Stimulated activated memory B cell treated with anti-CD40 and anti-IgM and Interleukin-4, amounts not matched to agents 10 μg/mL and 1 μg/mL and 100 μg/mL, for 72 hours (primary cell): ENCODE measurements at regions not wholly inside any gene's neighbourhood (a gene's known extent, or its start where the extent isn't known, plus 50 kb on each side); places are given as distances from the start of the nearest gene placed in this dataset.

Experiments
- ATAC-seq: fragments of 150-1000 bp; cut with Tn5 transposase; 2 replicates; pipeline ENCODE4 v1.10.0; 2021
- H3K27ac Mint-ChIP-seq: one replicate; pipeline ENCODE4 v1.8.0; 2022; ENCODE audit warnings: mild to moderate bottlenecking, mixed read lengths
- H3K27me3 Mint-ChIP-seq: one replicate; pipeline ENCODE4 v1.8.0; 2022; ENCODE audit warnings: mixed read lengths
- H3K36me3 Mint-ChIP-seq: one replicate; pipeline ENCODE4 v1.8.0; 2022; ENCODE audit warnings: mixed read lengths
- H3K4me1 Mint-ChIP-seq: one replicate; pipeline ENCODE4 v1.8.0; 2022; ENCODE audit warnings: mixed read lengths
- H3K4me3 Mint-ChIP-seq: one replicate; pipeline ENCODE4 v1.8.0; 2022; ENCODE audit warnings: mild to moderate bottlenecking, moderate library complexity, mixed read lengths
- H3K9me3 Mint-ChIP-seq: one replicate; pipeline ENCODE4 v1.8.0; 2022; ENCODE audit warnings: mixed read lengths

DNA sequence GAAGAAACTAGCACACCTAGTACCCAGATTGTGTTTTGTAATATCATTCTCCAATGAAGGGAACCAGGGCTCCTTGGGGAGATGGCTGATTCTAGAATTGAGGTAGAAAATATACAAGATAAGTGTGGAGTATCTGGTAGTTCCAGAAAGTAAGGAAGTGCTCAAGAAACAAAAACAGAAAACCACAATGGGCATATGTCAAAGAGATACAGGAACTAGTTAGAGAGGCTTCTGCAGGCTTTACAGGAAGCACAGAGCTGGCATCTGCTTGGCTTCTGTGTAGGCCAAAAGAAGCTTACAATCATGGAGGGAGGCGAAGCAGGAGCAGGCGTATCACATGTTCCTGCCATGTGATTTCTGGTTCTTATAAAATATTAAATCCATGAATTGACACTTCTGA, 105.7 kb upstream of the TMEM161B start:
- H3K4me3 Mint-ChIP-seq, result no peak overlapping the region
- H3K36me3 Mint-ChIP-seq, result no peaks in the 10 kb centered on the region
- no peaks in the 10 kb centered on the region for H3K9me3 Mint-ChIP-seq

DNA sequence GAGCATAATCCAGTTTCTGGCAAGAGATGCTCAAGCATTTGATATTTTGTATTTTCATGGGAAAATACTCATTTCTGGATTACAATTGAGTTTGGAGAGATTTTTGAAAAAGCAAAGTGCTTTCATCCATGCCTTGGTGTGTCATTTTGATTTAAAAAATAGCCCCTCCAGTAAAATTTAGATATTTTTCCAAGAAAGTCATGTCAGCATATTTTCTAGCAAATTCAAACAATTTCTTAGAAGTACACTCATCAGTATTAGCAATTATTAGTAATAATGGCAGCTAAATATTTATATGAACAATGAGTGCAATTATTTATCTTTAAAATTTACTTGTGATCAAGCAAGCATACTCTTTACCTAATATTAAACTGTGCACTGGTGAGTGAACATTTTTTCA, 102.2 kb upstream of the TMEM161B start:
- no peak for ATAC-seq

More for the DNA sequence above, 105.7 kb upstream of the TMEM161B start:
- no peak overlapping the region for H3K27ac Mint-ChIP-seq
- no peaks in the 10 kb centered on the region for H3K4me1 Mint-ChIP-seq
- no peak for ATAC-seq
- no peaks in the 10 kb centered on the region for H3K27me3 Mint-ChIP-seq

DNA sequence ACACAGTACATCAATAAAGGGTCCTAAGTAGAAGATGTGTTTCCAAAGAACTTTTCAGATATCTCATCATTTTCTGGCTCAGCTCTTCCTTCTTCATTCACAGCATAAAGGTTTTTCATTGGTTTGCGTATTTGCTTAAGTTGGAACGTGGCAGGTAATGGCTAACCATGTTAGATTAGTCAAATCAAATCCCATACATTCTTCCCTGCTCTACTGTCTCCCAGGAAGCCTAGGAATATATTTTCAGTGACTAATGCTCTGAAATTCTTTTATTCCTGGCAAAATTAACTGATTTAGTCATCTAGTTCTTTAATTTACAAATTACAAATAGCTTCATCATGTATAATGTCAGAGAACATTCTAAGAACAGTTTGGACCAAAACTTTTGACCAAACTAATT, 99.6 kb upstream of the TMEM161B start:
- no peak for ATAC-seq
- Mint-ChIP-seq H3K36me3 (no peaks in the 10 kb centered on the region), H3K27me3 (no peaks in the 10 kb centered on the region), H3K4me1 (no peaks in the 10 kb centered on the region), H3K27ac (no peak overlapping the region), H3K9me3 (no peaks in the 10 kb centered on the region), H3K4me3 (no peak overlapping the region)

More for the DNA sequence above, 102.2 kb upstream of the TMEM161B start:
- Mint-ChIP-seq H3K36me3 (no peaks in the 10 kb centered on the region), H3K27me3 (no peaks in the 10 kb centered on the region), H3K4me3 (no peak overlapping the region), H3K4me1 (no peaks in the 10 kb centered on the region), H3K27ac (no peak overlapping the region), H3K9me3 (no peaks in the 10 kb centered on the region)

DNA sequence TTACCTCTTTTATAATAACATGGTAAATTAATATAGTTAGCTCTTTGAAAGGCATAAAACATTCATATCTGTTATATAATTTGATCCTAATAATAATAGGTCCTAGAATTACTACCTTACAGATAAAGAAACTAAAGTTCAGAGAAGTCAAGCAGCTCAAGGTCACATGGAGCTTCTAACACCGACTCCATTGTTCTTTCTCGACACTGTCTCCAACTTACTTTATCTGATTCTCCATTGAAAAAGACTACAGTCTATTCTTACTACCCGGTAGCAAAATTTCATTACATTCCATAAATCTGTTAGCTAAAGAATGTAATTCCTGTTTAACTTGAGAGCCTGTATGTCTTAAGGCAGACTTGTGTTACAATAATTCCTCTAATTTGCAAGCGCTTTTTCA, 96.3 kb upstream of the TMEM161B start:
- Mint-ChIP-seq H3K36me3 (no peaks in the 10 kb centered on the region), H3K4me3 (no peak overlapping the region), H3K27ac (no peak overlapping the region), H3K4me1 (no peaks in the 10 kb centered on the region), H3K27me3 (no peaks in the 10 kb centered on the region), H3K9me3 (no peaks in the 10 kb centered on the region)
- ATAC-seq, result no peak

DNA sequence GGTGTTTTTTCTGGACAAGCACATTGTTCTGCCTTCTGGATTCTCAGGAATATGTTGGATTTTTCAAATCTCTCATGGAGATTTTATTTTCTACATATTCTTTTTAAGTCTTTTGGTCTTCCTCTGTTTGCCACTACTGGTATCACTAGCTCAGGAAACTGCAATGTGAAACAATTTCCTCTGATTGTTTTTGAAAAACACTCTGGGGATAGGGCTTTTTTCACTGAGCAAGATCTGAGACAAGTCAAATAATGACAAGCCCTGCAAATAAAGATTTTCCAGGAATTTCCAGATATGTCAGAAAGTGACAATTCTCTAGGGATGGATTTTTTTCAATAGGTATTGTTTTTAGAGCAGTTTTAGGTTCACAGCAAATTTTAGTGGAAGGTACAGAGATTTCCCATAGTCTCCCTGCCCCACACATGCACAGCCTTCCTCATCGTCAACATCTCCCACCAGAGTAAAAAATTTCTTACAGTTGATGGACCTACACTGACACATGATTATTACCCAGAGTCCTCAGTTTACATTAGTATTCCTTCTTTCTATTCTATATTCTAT, 86.9 kb upstream of the TMEM161B start:
- no peak overlapping the region for H3K27ac Mint-ChIP-seq
- H3K4me3 Mint-ChIP-seq, result no peak overlapping the region
- ATAC-seq, result no peak
- no peaks in the 10 kb centered on the region for H3K36me3 Mint-ChIP-seq
- peaks cover 8% of the 10 kb centered on the region for H3K27me3 Mint-ChIP-seq
- no peaks in the 10 kb centered on the region for H3K9me3 Mint-ChIP-seq
- H3K4me1 Mint-ChIP-seq, result no peaks in the 10 kb centered on the region

DNA sequence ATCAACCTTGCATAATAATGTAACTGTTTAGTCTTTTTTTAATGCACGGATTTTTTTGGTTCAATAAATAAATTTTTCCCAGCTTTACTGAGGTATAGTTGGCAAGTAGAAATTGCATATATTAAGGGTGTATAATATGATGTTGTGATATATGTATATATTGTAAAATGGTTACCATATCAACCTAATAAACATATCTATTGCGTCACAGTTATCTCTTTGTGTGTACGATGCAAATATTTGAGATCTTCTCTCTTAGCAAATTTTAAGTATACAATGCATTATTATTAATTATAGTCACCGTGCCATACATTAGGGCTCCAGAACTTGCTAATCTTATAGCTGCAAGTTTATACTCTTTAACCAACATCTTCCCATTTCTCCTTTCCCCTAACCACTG, 57.2 kb upstream of the TMEM161B start:
- H3K27me3 Mint-ChIP-seq, result no peaks in the 10 kb centered on the region
- H3K27ac Mint-ChIP-seq, result no peak overlapping the region

DNA sequence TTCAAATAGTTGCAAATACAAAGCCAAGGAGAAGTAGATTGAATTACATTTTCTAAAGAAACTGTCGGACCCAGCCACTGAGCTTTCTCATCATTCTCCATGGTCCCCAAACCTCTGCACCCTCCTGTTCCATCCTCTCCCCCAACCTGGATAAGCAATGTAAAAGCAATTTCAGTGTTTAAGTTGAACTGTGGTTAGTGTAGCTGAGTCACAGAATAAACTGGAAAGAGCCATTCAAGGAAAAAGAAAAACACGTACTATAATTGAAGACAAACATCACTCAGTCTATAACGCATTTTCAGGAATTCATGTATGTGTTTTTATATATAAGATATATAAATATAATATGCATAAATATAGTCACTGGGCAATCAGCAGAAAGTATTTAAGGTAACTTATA, 54.1 kb upstream of the TMEM161B start:
- ATAC-seq, result no peak
- Mint-ChIP-seq H3K4me3 (no peak overlapping the region), H3K27me3 (no peaks in the 10 kb centered on the region), H3K27ac (no peak overlapping the region), H3K9me3 (no peaks in the 10 kb centered on the region), H3K4me1 (no peaks in the 10 kb centered on the region), H3K36me3 (peaks cover 5% of the 10 kb centered on the region)

More for the DNA sequence above, 57.2 kb upstream of the TMEM161B start:
- Mint-ChIP-seq H3K4me1 (no peaks in the 10 kb centered on the region), H3K4me3 (no peak overlapping the region), H3K36me3 (no peaks in the 10 kb centered on the region), H3K9me3 (no peaks in the 10 kb centered on the region)
- no peak for ATAC-seq
